Panc1 (cell line): ENCODE measurements at regions not wholly inside any gene's neighbourhood (a gene's known extent, or its start where the extent isn't known, plus 50 kb on each side); places are given as distances from the start of the nearest gene placed in this dataset.

Experiments
- ATAC-seq: fragments of 200-7000 bp; cut with Tn5 transposase; 2 replicates; pipeline ENCODE4 v1.9.1; 2020; ENCODE audit warnings: mild to moderate bottlenecking, moderate library complexity
- BruUV-seq: library from RNA; stranded (reverse); fragments of 400-500 nt; replicated peaks from 2 replicates; lab custom pipeline; 2021; lab: Mats Ljungman, UMichigan
- CTCF ChIA-PET: fragments of 300-600 bp; sonication (Branson Sonifier 250); formaldehyde crosslinking; loops from one replicate; lab custom pipeline; 2022; ENCODE audit warnings: antibody characterized with exemption; lab: Charles Lee
- POLR2A ChIA-PET: fragments of 300-600 bp; sonication (Branson Sonifier 250); formaldehyde crosslinking; loops from one replicate; lab custom pipeline; 2022; ENCODE audit warnings: antibody characterized with exemption; lab: Charles Lee
- DNase-seq: peaks from one replicate; pipeline ENCODE4 v3.0.0-alpha.2; 2010; ENCODE audit warnings: low read depth, low spot score
- H3K27ac ChIP-seq: 2 replicates; pipeline ENCODE4 v1.5.1; 2011; ENCODE audit warnings: mild to moderate bottlenecking, low read length, inconsistent platforms
- H3K27me3 ChIP-seq: fragments of 200-500 bp; sonication (Bioruptor generic); 2 replicates; pipeline ENCODE4 v1.6.0; 2014; ENCODE audit warnings: low read length, inconsistent platforms; ENCODE audit not compliant: control insufficient read depth, insufficient read depth
- H3K36me3 ChIP-seq: fragments of 200-500 bp; sonication (Bioruptor generic); 2 replicates; pipeline ENCODE4 v1.5.1; 2014; ENCODE audit warnings: inconsistent platforms, mild to moderate bottlenecking, low read length, moderate library complexity; ENCODE audit not compliant: control insufficient read depth, insufficient read depth
- H3K4me1 ChIP-seq: 2 replicates; pipeline ENCODE4 v1.5.1; 2011; ENCODE audit warnings: inconsistent platforms, mild to moderate bottlenecking, low read length, moderate library complexity; ENCODE audit not compliant: control insufficient read depth, insufficient read depth
- H3K4me3 ChIP-seq, 2 experiments: 2 replicates each; pipeline ENCODE4 v1.5.1; 2011 to 2012; ENCODE audit warnings: low read depth in 2 of 2, low read length in 2 of 2, mild to moderate bottlenecking in 2 of 2, inconsistent platforms in 1 of 2, moderate library complexity in 1 of 2
- H3K9me3 ChIP-seq: fragments of 200-500 bp; sonication (Bioruptor generic); 2 replicates; pipeline ENCODE4 v1.5.1; 2014; ENCODE audit warnings: low read depth, mild to moderate bottlenecking, inconsistent platforms, low read length, moderate library complexity; ENCODE audit not compliant: control insufficient read depth, insufficient read depth
- CTCF ChIP-seq: fragments of 450-650 bp; IDR thresholded peaks from 2 replicates; pipeline ENCODE4 v1.5.1; 2017; ENCODE audit warnings: mild to moderate bottlenecking
- POLR2AphosphoS5 ChIP-seq: IDR thresholded peaks from 2 replicates; pipeline ENCODE4 v1.6.1; 2012; ENCODE audit warnings: mild to moderate bottlenecking, low read depth, low read length, moderate library complexity
- REST ChIP-seq, 2 experiments: IDR thresholded peaks; 2 replicates each; pipeline ENCODE4 v1.6.1; 2011 to 2012; ENCODE audit warnings: low read depth in 2 of 2, control low read depth in 1 of 2, low read length in 1 of 2, mild to moderate bottlenecking in 1 of 2, moderate library complexity in 1 of 2; ENCODE audit not compliant: insufficient read depth in 1 of 2
- SIN3A ChIP-seq: IDR thresholded peaks from 2 replicates; pipeline ENCODE4 v1.6.1; 2012; ENCODE audit warnings: low read depth, mild to moderate bottlenecking, low read length, moderate library complexity, borderline replicate concordance; ENCODE audit not compliant: insufficient read depth
- TCF7L2 ChIP-seq: IDR thresholded peaks from 2 replicates; pipeline ENCODE4 v1.6.1; 2011; ENCODE audit warnings: mild to moderate bottlenecking, low read depth, low read length, inconsistent platforms
- in situ Hi-C: cut with HindIII; loops from 2 replicates; pipeline ENCODE4 v1.10.0; 2016; ENCODE audit warnings: low sequenced_read_pairs, low pct_unique_long_range_greater_than_20kb
- intact Hi-C: fragments of 100-400 bp; cut with micrococcal nuclease; formaldehyde crosslinking; loops from one replicate; pipeline ENCODE4 v1.10.0; 2022; ENCODE audit not compliant: unreplicated experiment

DNA sequence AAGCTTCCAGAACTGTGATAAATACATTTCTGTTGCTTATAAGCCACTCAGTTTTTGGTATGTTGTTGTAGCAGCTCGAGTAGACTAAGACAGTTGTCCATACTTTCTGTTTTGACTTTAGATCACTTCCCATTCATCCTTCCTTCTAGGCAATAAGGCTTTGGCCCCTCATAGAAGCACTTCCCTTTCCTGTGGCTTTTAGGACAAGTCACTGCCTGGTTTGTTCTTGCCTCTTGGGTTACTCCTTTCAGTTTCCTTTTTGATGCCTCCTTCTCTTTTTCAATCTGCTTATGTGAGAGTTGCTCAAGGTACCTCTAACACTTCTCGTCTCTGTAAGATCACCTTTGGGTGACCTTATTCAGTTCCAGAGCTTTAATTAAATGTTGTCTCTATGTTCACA is 72.4 kb upstream of the NTRK2 start:
- in situ Hi-C loops, result no loop called here

GRCh38 chr9:84598921-84599636 is 70.5 kb upstream of the NTRK2 start:
- ATAC-seq, result no peak
- POLR2A ChIA-PET, result no interaction called here
- CTCF ChIA-PET, result no interaction called here
- H3K9me3 ChIP-seq, result no peaks in the 10 kb centered on the region
- no peak overlapping the region for H3K27ac ChIP-seq
- no TSS peak for BruUV-seq
- no peak for DNase-seq
- H3K4me1 ChIP-seq, result no peaks in the 10 kb centered on the region
- TF ChIP-seq POLR2AphosphoS5 (no peak), REST (IDR thresholded peaks at IDR 0.05; ENCODE audit: insufficient read depth in 1 of 2, low read depth in 2 of 2, low read length in 1 of 2) (no peak), SIN3A (no peak), TCF7L2 (no peak), CTCF (no peak)
- no peaks in the 10 kb centered on the region for H3K36me3 ChIP-seq
- no peak overlapping the region for H3K4me3 ChIP-seq
- in situ Hi-C loops, result no loop called here
- intact Hi-C loops, result no loop called here
- H3K27me3 ChIP-seq, result no peaks in the 10 kb centered on the region; the same call in 1 of the 2 replicates

More for the DNA sequence above, 72.4 kb upstream of the NTRK2 start:
- no peak overlapping the region for H3K4me3 ChIP-seq
- CTCF ChIA-PET, result no interaction called here
- no peak for DNase-seq
- no peak overlapping the region for H3K27ac ChIP-seq
- H3K27me3 ChIP-seq, result no peaks in the 10 kb centered on the region; the same call in 1 of the 2 replicates
- no peaks in the 10 kb centered on the region for H3K9me3 ChIP-seq
- H3K4me1 ChIP-seq, result no peaks in the 10 kb centered on the region
- H3K36me3 ChIP-seq, result no peaks in the 10 kb centered on the region
- intact Hi-C loops, result no loop called here
- POLR2A ChIA-PET, result no interaction called here
- no peak for TF ChIP-seq SIN3A
- TF ChIP-seq TCF7L2, result no peak
- no peak for TF ChIP-seq POLR2AphosphoS5
- TF ChIP-seq REST (IDR thresholded peaks at IDR 0.05; ENCODE audit: insufficient read depth in 1 of 2, low read depth in 2 of 2, low read length in 1 of 2), result no peak
- no peak for TF ChIP-seq CTCF
- ATAC-seq, result no peak
- BruUV-seq, result no TSS peak
